Skin epidermis (tissue), 12 donors: ENCODE measurements at regions not wholly inside any gene's neighbourhood (a gene's known extent, or its start where the extent isn't known, plus 50 kb on each side); places are given as distances from the start of the nearest gene placed in this dataset.

Experiments
- H3K27ac ChIP-seq, 21 experiments: fragments of 200-600 bp; sonication (generic) in 11 of 21; one replicate each; pipeline ENCODE4 v1.5.0; 2020; ENCODE audit warnings: mild to moderate bottlenecking in 3 of 21, inconsistent platforms in 2 of 21, moderate library complexity in 2 of 21
- H3K4me3 ChIP-seq, 7 experiments: fragments of 200-600 bp; sonication (generic) in 2 of 7; one replicate each; pipeline ENCODE4 v1.5.0; 2020; ENCODE audit warnings: inconsistent platforms in 2 of 7, mild to moderate bottlenecking in 2 of 7, moderate library complexity in 1 of 7

DNA sequence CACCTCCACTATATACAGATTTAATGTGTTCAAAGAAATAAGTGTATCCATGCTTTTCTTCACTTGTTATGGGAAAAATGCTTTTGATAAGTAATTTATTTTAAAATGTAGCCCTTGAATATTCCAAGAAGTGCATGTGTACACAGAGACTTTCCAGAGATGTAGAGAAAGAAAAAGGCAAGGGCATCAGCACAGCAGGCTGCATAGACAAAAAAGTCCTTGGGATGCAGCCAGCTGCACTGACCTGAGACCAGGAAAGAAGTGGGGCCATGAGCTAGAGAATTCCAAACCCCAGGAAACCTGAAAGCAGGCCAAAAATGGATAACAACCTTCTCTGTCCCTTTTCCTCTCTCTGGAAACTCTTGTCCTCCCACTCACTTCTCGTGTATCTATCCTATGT is 51.6 kb upstream of the PRDM8 start:
- Histone ChIP-seq H3K27ac (no peak overlapping the region), H3K4me3 (no peak overlapping the region)

DNA sequence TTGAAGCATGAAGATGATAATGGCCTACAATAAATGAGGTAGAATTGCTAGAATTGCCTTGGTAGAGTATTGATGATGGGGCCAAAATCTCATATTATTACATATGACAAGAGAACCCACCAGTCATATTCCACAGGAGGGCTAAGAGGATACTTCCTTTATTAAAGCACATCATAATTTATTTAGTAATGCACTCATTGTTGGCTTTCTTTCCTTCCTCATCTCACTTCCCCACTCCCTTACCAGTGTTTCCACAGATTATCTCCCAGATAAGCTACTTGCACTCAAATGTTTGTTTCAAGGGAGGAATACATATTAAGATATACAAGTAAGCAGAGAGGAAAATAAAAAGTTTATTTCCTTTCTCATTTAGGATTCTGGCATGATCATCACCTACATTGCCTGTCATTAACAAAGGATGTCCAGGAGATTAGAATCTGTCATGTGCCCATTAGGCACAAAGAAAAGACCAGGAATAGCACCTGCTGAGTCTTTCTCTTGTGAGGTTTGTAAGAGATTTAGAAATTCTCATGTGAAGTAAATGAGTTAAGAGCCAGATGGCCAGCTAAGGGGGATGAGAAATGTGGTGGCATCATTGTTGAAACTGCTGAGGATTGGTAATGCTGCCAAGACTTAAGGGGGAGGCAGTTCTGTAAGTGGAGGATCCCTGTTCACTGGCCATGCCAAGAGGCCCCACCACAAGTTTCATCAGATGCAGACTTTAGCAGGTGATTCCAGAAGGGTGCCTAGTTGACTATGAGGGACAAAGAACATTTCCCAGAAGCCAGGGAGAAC is 52.4 kb upstream of the PRDM8 start:
- H3K4me3 ChIP-seq: no peak overlapping the region

DNA sequence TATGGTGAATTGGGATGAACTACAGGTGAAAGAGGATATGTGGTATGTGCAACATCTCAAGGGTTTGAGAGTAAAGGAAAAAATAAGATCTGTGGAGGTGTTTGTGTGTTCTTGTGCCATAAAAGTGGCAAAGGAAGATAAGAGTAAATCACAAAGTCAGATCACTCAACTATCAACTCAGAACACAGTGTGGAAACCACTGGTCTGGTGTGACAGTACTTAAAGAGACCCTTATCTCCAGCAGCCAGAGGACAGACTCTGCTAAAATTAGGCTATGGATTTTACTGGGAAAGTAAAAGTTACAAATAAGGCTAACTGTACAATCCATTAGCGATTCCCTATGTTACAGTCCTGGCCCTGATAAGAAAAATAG is 54.0 kb upstream of the PRDM8 start:
- no peak overlapping the region for H3K27ac ChIP-seq

More for the DNA sequence above, 52.4 kb upstream of the PRDM8 start:
- H3K27ac ChIP-seq: no peak overlapping the region

DNA sequence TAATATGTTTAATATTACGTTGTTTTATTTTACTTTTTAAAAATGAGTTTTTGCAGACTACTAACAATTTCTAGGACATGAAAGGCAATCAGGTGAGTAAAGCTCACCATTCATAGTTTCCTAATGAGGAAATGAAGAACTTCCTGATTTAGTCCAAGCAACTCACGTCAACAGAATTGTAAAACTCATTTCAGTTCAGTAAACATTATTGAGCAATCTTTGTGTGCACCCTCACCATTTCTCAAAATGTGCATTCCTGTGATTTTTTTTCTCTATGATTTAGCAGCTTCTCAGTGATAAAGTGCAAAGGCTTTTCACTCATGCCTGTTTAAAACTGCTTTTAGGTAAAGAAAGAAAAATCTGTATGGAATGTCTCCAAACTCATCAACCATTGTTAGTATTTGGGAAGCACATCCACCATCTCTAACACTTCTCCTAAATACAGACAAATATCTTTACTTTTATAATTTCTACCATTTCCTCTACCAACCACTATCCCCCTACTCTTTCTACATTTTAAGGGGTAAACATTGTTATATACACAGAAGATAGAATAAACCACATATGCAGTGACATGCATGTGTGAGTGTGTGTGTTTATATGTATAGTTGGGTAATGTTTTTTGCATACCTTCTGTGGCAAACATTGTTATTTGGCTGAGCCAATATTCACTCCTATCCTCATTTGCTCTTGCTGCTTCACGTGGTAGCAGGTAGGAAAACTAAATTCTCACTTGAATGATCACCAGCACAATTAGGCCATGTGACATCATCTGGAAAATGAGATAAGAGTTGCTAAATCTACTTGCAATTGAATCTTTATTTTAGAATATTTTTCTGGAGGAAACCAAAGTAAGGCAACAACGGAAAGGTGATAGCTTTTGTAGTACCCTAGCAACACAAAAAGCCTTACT is 54.7 kb upstream of the PRDM8 start:
- Histone ChIP-seq H3K4me3 (no peak overlapping the region), H3K27ac (peak overlapping the region in 1 of 21 experiments; percentile 2)

More for the DNA sequence above, 54.0 kb upstream of the PRDM8 start:
- no peak overlapping the region for H3K4me3 ChIP-seq

DNA sequence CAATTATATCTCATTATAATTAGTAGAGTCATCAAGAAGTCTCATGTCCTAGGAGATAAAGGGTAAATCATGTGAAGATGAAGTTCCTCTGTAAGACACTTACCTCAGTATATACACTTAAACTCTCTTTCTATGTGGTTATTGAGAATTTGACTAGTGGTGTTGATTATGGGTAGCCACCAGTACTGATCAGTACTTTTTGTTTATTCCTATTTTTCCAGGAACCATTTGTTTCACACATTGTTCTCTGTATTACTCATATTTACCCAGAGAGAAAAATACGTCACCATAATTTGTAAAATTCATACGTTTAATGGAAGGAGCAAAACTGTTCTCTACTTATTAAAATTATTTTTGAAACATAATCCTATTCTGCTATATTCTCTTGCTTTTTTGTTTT is 55.8 kb upstream of the PRDM8 start:
- Histone ChIP-seq H3K4me3 (no peak overlapping the region), H3K27ac (no peak overlapping the region)

DNA sequence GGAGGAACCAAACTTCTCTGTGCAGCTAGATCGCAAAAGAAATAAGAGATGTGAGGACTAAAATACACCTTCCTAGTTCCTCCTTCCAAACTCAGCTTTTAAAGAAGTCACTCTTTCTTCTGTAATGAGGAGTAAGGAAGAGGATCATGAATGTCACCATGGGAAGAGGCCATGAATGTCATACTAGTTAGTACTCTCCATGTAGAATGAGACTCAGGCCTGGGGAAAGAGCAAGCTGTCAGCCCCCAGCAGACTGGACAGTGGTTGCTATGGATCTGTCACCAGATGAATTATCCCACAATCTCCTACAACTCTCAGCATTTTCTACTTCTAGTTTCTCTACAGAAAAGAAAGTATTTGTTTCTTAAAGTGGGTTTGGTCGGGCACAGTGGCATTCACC is 57.1 kb upstream of the PRDM8 start:
- no peak overlapping the region for H3K4me3 ChIP-seq
- H3K27ac ChIP-seq: peak overlapping the region in 7 of 21 experiments; percentile 11 to 78 (median 47)

DNA sequence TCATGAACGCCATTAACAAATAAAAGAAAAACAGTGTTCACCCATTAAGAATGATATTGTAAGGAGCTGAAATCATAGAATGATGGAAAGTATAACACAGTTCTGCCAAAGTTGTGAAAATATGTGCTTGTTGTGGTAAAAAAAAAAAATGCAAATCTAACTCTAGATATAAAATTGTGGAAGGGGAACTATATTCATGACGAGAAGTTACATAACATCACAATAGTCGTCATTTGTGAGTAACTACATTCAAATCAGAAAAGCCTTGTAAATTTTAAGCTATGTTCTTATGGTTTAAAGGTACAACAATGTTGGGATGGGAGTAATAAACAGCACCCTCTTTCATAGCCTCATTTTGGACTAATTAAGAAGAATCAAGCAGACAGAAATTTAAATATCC is 57.6 kb upstream of the PRDM8 start:
- Histone ChIP-seq H3K4me3 (no peak overlapping the region), H3K27ac (peak overlapping the region in 7 of 21 experiments; percentile 12 to 78 (median 53))

DNA sequence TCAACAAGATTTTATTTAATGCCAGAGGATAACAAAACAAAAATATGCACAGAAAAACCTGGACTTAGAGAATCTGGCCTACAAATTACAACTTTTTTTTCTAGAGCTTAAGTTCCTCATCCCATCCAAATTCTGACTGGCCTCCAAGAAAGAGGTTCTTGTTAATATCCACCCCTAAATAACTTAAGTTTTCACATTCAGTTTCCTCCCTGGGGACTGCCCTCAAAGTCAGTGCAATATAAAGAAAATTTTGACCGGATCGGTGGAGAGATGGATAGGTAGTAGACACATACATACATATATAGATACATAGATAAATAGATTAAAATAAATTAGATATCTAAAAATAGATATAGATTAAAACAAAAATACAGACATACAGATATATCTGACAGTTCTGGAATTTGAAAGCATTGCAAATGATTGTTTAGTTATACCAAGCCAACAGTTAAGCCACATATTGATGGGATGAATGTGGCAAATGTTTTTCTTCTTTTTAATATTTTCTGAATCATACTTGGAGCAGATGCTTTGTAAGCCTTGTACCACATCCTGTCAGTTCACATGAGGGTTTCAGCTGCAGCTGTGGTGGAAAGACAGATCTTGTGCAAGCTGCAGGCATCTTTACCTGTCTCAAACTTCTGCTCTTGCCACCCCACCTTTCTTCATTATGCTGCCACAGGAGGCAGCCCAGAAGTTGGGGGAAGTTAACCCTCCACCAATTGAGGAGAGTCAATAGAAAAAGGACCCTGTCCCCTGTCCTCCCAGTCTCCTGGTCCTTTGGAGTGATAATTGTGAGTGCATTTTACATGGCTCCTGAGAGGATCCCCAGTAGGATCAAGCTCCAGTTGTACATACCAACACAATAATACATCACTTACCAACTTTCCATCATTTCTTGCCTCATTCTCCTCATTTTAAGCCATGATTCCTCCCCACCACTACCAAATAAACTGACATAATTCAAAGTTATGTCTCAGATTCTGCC is 58.5 kb upstream of the PRDM8 start:
- peak overlapping the region in 7 of 21 experiments; percentile 30 to 78 (median 53) for H3K27ac ChIP-seq
- no peak overlapping the region for H3K4me3 ChIP-seq

DNA sequence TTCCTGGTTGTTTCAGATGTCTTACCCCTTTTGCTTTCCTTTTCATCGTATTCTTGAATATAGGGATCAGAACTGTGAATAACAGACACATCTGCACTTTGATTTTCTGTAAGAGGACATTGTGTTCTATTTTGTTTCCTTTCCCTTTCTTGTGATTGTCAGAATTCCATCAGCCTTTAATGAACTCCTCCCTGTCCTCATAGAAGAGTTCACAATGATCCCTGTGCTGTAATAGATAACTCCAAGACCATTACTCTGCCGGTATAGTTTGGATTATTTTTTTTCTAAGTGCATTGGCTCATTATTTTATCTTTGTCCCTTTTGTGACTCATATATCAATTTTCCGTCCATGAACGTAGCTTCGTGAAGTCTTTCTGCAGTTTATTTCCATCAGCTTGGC is 59.7 kb upstream of the PRDM8 start:
- H3K4me3 ChIP-seq: no peak overlapping the region

DNA sequence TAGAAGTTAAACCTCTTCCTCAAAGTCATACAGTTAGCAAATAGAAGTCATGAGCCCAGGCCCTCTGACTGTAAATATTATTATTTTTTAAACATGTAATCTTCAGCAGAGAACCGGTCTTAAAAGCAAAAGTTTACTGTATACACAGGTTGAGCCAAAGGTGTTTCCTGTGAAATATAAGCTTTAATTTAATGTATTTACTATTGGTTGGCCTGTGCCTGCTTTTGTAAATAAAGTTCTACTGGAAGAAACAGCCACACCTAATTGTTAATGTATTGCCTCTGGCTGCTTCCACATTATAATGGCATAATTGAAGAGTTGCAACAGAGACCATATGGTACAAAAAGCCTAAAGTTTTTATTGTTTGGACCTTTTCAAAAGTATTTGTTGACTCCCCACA is 61.0 kb upstream of the PRDM8 start:
- no peak overlapping the region for H3K27ac ChIP-seq
- H3K4me3 ChIP-seq: no peak overlapping the region

More for the DNA sequence above, 59.7 kb upstream of the PRDM8 start:
- H3K27ac ChIP-seq: peak overlapping the region in 2 of 21 experiments; percentile 35 to 78

DNA sequence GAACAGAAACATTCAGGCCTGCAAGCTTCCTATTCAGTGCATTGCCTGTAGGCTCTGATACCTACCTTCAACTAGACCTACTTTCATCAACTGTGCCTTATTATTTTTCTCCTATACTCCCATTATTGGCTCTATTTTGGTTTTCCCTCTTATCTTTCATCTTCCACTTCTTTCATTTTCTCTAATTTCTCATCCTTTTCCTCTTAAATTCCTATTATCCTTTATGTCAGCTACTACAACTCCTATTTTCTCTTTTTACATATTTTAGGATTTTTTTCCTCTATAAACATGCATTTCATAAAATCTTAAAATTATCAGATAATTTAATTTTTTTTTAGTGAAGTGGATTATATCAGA is 61.6 kb upstream of the PRDM8 start:
- no peak overlapping the region for H3K27ac ChIP-seq
- no peak overlapping the region for H3K4me3 ChIP-seq

DNA sequence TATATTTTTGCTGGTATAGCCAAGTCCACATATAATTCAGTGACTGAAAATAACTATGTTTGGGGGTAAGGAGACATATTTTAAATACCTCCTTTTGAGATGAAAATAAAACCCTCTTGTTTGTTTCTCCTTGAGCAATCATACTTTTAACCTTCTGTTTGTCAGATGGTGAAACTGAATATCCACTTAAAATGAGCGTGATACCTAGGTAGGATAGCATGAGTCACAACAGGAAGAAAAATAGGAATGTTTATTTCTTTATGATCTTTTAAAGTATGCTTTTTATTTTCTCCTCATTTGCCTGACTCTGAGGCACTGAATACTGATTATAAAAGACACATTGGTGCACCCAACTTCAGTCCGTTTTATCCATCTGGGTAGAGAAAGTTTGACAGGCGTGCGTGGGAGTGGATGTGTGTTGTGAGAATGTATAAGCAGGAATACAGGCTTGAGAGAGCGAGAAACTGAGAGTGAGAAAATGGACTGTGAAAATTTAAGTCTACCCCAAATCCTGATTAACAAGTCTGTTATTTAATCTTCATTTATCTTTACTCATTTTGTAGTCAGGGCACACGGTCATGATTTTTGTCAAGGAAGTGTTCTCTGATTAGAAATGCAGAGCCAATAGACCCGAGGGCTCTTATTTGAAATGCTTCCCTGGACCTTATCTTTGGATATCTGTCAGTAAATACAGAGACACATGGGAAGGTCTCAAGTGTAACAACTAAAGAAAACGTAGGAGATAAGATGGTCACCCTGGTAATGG is 62.1 kb upstream of the ANTXR2 start:
- Histone ChIP-seq H3K4me3 (no peak overlapping the region), H3K27ac (no peak overlapping the region)

DNA sequence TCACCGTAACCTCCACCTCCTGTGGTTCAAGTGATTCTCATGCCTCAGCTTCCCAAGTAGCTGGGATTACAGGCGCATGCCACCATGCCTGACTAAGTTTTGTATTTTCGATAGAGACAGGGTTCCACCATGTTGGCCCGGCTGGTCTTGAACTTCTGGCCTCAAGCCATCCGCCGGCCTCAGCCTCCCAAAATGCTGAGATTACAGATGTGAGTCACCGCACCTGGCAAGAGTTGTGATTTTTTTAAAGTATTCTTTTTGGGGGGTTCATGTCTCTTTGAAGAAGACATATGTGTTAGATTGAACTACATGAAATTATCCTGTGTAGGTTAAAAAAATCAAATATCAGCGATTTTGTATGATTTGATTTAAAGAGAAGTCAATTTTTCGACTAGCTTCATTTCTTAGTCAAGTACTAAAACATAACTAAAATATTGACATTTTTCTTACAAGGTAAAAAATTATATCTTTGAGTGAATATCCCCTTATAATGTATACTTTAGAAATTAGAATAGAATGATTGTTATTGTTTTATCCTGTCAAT is 60.3 kb upstream of the ANTXR2 start:
- H3K4me3 ChIP-seq: no peak overlapping the region
- H3K27ac ChIP-seq: no peak overlapping the region

DNA sequence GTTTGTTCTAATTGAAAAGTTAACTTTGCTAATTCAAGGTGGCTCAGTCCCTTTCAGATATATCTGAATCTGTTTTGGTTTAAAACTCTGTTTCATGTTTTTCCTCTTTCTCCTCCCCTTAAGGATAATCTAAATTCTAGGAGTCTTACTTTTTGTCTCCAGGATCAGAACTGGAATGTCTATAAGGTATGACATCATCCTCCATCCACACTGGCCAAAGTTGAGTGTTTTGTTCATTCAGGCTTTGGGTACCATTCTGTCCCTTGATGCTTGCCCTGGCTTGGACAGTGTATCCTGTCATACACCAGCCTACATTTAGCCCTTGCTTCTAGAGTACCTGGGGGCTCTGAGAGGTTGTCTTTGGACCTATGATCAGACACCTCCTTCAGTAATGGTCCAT is 56.8 kb upstream of the ANTXR2 start:
- Histone ChIP-seq H3K4me3 (no peak overlapping the region), H3K27ac (no peak overlapping the region)

DNA sequence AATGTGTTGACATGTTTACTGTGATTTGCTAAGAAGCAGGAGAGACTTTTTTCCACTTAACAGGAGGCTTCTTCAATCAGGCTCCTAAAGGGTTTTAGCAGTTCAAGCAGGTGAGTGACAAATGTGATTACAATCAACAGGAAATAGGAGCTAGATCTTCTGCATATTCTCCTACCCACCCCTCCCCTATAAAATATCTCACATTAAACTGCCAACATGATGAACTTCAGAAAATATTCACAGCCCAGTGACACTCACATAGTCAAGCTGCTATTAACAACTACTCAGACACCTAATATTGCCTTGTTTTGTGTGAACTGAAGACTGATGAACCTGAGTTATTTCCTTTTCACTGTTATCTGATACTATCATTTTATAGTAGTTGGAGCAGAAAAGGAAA is 55.9 kb upstream of the ANTXR2 start:
- no peak overlapping the region for H3K4me3 ChIP-seq
- H3K27ac ChIP-seq: no peak overlapping the region

DNA sequence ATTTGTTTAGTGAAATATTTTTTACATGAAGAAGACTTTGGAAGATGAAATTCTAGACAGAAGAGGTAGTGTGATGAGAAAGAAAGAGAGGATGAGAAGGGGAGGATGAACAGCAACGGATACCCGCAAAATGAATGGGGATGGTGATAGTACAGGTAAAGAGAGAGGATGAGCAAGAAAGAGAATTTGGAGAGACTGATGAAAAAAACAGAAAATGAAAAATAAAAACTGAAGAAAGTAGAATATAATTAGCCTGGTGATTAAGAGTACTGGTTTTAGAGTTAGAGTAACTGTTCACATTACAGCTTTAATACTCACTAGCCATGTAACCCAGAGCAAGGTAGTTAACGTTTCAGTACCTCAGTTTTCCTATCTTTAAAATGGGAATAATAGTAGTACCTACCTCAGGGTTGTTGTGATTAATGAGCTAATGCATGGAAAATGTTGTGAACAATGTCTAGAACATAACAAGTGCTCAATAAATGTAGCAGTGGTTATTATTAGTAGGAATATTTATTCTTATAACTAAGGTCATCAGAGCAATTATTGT is 54.9 kb upstream of the ANTXR2 start:
- Histone ChIP-seq H3K27ac (no peak overlapping the region), H3K4me3 (no peak overlapping the region)

DNA sequence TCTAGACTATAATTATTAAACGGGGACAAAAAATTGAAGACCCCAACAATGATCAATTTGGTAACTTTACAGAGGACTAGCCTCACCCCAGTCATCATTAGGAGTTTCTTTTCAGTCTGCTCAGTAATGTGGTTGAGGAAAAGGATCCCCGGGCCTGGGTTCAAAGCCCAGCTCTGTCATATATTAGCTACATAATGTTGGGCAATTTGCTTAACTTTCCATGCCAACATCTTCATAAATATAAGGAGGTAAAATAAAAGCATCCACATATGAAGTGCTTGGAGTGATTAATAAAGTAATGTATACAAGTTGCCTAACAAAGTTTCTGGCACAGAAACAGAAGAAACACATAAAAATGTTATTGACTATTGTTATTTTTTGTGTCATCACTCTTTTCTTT is 53.4 kb upstream of the ANTXR2 start:
- H3K4me3 ChIP-seq: no peak overlapping the region

More for the DNA sequence above, 53.4 kb upstream of the ANTXR2 start:
- H3K27ac ChIP-seq: peak overlapping the region in 6 of 21 experiments; percentile 2 to 65 (median 32)
